ENCODE measurements at regions not wholly inside any gene's neighbourhood (a gene's known extent, or its start where the extent isn't known, plus 50 kb on each side); places are given as distances from the start of the nearest gene placed in this dataset.

DNA sequence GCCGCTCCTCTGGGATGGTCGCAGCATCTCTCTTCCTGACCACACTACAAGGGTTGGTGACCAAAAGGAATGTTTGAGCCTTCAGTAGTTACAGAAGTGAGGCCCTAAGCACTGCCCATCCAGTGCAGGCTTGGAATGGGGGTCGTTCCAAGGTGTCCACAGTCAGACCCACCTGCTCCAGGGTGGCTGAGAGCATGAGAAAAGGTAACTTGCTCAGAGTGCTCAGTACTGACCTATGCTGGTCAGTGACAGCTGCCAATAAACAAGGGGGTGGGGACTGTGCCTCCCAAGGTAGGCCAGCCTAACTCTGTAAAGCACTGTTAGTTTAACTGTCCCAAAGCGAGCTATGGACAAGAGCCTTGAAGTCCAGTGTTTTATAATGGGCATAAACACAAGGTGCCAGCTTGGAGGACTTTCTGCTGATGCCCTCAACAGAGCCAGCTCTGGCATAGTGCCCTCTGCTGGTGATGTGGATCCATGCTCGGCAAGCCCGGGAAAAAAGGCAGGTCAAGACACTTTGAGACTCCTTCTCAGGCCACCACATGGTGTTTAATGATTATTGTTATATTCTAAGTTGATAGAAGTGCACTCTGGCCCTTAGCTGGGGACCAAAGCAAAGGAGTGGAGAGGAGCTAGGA, 78.1 kb upstream of the DNAH14 start:
- no peak overlapping the region for H3K4me3 ChIP-seq (ENCODE audit: control extremely low read depth in 1 of 5, extremely low read depth in 1 of 5, insufficient read depth in 1 of 5, low read depth in 2 of 5, low read length in 4 of 5)
- no peak for DNase-seq
- POLR2A ChIA-PET: no interaction called here
- H3K9me3 ChIP-seq (ENCODE audit: control extremely low read depth in 1 of 3, control insufficient read depth in 2 of 3, insufficient read depth in 1 of 3, low read length in 2 of 3): peaks cover 0 to 3% (median 0%) of the 10 kb centered on the region in 3 donors
- Mint-ChIP-seq H3K27ac (no peak overlapping the region), H3K4me3 (no peak overlapping the region), H3K9me3 (ENCODE audit: insufficient read depth) (no peaks in the 10 kb centered on the region), H3K27me3 (peaks cover 12% of the 10 kb centered on the region), H3K4me1 (no peaks in the 10 kb centered on the region)
- H3K9ac ChIP-seq (ENCODE audit: low read length): no peak overlapping the region
- no peaks in the 10 kb centered on the region for H4K20me1 ChIP-seq (ENCODE audit: control insufficient read depth, insufficient read depth, low read length, poor library complexity, severe bottlenecking)
- 64% methylated on average over 4 of the region's 6 CpGs for WGBS (ENCODE audit: insufficient coverage)
- no peak overlapping the region for H2AFZ ChIP-seq (ENCODE audit: insufficient read depth, low read depth, low read length, poor library complexity, severe bottlenecking)
- no peaks in the 10 kb centered on the region for H3K27me3 ChIP-seq (replicated peaks in 1 of 4; ENCODE audit: control extremely low read depth in 1 of 4, control insufficient read depth in 3 of 4, insufficient read depth in 4 of 4, low read length in 3 of 4)
- H3K27ac ChIP-seq (ENCODE audit: low read length in 2 of 2): no peak overlapping the region
- TF ChIP-seq, protein P1, sequence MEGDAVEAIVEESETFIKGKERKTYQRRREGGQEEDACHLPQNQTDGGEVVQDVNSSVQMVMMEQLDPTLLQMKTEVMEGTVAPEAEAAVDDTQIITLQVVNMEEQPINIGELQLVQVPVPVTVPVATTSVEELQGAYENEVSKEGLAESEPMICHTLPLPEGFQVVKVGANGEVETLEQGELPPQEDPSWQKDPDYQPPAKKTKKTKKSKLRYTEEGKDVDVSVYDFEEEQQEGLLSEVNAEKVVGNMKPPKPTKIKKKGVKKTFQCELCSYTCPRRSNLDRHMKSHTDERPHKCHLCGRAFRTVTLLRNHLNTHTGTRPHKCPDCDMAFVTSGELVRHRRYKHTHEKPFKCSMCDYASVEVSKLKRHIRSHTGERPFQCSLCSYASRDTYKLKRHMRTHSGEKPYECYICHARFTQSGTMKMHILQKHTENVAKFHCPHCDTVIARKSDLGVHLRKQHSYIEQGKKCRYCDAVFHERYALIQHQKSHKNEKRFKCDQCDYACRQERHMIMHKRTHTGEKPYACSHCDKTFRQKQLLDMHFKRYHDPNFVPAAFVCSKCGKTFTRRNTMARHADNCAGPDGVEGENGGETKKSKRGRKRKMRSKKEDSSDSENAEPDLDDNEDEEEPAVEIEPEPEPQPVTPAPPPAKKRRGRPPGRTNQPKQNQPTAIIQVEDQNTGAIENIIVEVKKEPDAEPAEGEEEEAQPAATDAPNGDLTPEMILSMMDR (IDR thresholded peaks at IDR 0.05): peak; percentile 24
- TF ChIP-seq EZH2 (IDR thresholded peaks at IDR 0.05; ENCODE audit: borderline replicate concordance, insufficient read depth, low read depth, low read length, poor library complexity, severe bottlenecking): no peak
- H3K4me1 ChIP-seq (ENCODE audit: control insufficient read depth in 2 of 2, insufficient read depth in 2 of 2, low read length in 2 of 2): no peaks in the 10 kb centered on the region
- no peak overlapping the region for H3K4me2 ChIP-seq (replicated peaks; ENCODE audit: low read depth, low read length, poor library complexity, severe bottlenecking)
- H3K36me3 ChIP-seq (replicated peaks in 1 of 2; ENCODE audit: control extremely low read depth in 1 of 2, control insufficient read depth in 1 of 2, extremely low read depth in 1 of 2, insufficient read depth in 2 of 2, low read length in 1 of 2): no peaks in the 10 kb centered on the region
- no peak for ATAC-seq (ENCODE audit: low read depth)
- CTCF ChIA-PET: interaction anchor here (1.0 kb wide), 1 partner anchor 10 kb away, joined by 3 read pairs; no protein-coding TSS in a partner anchor
- intact Hi-C loops (cut with micrococcal nuclease): no loop called here
- no peaks in the 10 kb centered on the region for H3K79me2 ChIP-seq (ENCODE audit: control insufficient read depth, insufficient read depth, low read length)

DNA sequence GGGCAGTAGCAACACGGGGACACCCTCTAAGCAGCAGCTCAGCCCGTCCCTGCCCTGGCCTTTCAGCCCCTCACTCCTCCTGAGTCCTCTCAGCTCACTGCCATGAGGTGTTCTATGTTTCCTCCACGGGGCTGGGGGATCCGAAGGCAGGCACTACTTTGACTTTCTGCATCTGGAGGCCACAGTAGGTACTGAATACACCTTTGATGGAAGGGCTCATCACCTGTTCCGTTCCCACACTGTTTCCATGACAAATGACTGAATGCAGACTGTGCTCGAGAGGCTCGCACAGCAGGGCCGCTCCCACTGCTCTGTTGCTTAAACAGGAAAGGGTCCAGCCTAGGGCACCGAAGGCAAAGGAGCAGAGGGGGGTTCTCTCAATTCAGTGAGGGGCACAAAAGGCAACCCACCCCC, 77.6 kb upstream of the DNAH14 start:
- Histone ChIP-seq H3K79me2 (ENCODE audit: control insufficient read depth, insufficient read depth, low read length) (no peaks in the 10 kb centered on the region), H3K4me3 (ENCODE audit: control extremely low read depth in 1 of 5, extremely low read depth in 1 of 5, insufficient read depth in 1 of 5, low read depth in 2 of 5, low read length in 4 of 5) (no peak overlapping the region), H3K4me2 (replicated peaks; ENCODE audit: low read depth, low read length, poor library complexity, severe bottlenecking) (no peak overlapping the region), H3K4me1 (ENCODE audit: control insufficient read depth in 2 of 2, insufficient read depth in 2 of 2, low read length in 2 of 2) (no peaks in the 10 kb centered on the region), H3K27me3 (replicated peaks in 1 of 4; ENCODE audit: control extremely low read depth in 1 of 4, control insufficient read depth in 3 of 4, insufficient read depth in 4 of 4, low read length in 3 of 4) (no peaks in the 10 kb centered on the region), H3K36me3 (replicated peaks in 1 of 2; ENCODE audit: control extremely low read depth in 1 of 2, control insufficient read depth in 1 of 2, extremely low read depth in 1 of 2, insufficient read depth in 2 of 2, low read length in 1 of 2) (no peaks in the 10 kb centered on the region), H3K27ac (ENCODE audit: low read length in 2 of 2) (no peak overlapping the region), H4K20me1 (ENCODE audit: control insufficient read depth, insufficient read depth, low read length, poor library complexity, severe bottlenecking) (no peaks in the 10 kb centered on the region), H3K9ac (ENCODE audit: low read length) (no peak overlapping the region), H2AFZ (ENCODE audit: insufficient read depth, low read depth, low read length, poor library complexity, severe bottlenecking) (no peak overlapping the region), H3K9me3 (ENCODE audit: control extremely low read depth in 1 of 3, control insufficient read depth in 2 of 3, insufficient read depth in 1 of 3, low read length in 2 of 3) (peaks cover 0 to 3% (median 0%) of the 10 kb centered on the region in 3 donors)
- TF ChIP-seq, protein P1 (IDR thresholded peaks at IDR 0.05): no peak
- no peak for TF ChIP-seq EZH2 (IDR thresholded peaks at IDR 0.05; ENCODE audit: borderline replicate concordance, insufficient read depth, low read depth, low read length, poor library complexity, severe bottlenecking)
- Mint-ChIP-seq H3K4me1 (no peaks in the 10 kb centered on the region), H3K4me3 (no peak overlapping the region), H3K27ac (no peak overlapping the region), H3K27me3 (peaks cover 12% of the 10 kb centered on the region), H3K9me3 (ENCODE audit: insufficient read depth) (no peaks in the 10 kb centered on the region)
- DNase-seq (no peak), ATAC-seq (ENCODE audit: low read depth) (no peak)
- 61% methylated on average over 8 of the region's 9 CpGs for WGBS (ENCODE audit: insufficient coverage)
- ChIA-PET POLR2A (no interaction called here), CTCF (interaction anchor here (1.0 kb wide), 1 partner anchor 10 kb away, joined by 3 read pairs; no protein-coding TSS in a partner anchor)
- intact Hi-C loops (cut with micrococcal nuclease): no loop called here

Measured in B cell (primary cell).